ENCODE measurements at regions not wholly inside any gene's neighbourhood (a gene's known extent, or its start where the extent isn't known, plus 50 kb on each side); places are given as distances from the start of the nearest gene placed in this dataset.

DNA sequence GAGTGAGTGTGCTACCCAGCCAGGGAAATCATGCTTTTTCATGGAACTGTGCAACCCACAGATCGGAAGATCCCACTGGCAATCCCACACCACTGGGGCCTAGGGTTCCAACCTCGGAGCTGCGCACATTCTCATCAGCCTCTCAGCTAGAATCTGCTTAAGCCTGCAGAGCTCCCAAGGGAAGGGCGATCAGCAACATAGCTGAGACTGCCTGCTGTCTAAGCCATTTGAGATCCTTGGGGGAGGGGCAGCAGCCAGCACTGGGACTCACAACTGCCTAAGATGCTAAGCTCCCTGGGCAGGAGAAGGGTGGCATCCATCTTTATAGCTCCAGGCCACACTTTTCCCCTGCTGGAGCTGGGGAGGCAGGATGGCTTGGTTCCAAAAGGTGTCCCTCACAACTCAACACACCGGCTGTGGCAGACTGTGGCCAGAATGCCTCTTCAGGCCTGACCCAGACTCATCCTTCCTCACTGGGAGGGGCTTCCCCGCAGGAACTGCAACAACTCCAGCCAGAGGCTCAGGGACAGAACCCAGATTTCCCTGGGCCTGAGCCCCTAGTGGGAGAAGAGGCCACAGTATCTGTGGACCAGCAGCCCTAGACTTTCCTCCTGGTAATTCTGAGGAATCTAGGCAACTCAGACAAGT is 1133.3 kb upstream of the PIK3C3 start:
- TF ChIP-seq, protein P1, sequence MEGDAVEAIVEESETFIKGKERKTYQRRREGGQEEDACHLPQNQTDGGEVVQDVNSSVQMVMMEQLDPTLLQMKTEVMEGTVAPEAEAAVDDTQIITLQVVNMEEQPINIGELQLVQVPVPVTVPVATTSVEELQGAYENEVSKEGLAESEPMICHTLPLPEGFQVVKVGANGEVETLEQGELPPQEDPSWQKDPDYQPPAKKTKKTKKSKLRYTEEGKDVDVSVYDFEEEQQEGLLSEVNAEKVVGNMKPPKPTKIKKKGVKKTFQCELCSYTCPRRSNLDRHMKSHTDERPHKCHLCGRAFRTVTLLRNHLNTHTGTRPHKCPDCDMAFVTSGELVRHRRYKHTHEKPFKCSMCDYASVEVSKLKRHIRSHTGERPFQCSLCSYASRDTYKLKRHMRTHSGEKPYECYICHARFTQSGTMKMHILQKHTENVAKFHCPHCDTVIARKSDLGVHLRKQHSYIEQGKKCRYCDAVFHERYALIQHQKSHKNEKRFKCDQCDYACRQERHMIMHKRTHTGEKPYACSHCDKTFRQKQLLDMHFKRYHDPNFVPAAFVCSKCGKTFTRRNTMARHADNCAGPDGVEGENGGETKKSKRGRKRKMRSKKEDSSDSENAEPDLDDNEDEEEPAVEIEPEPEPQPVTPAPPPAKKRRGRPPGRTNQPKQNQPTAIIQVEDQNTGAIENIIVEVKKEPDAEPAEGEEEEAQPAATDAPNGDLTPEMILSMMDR (IDR thresholded peaks at IDR 0.05; ENCODE audit: low read depth, low read length, missing input control): no peak
- no peak for TF ChIP-seq SP1 (IDR thresholded peaks at IDR 0.05)
- TF ChIP-seq RAD21 (IDR thresholded peaks at IDR 0.05): no peak
- TF ChIP-seq GABPA (IDR thresholded peaks at IDR 0.05 in 1 of 2, conservative IDR thresholded peaks at IDR 0.05 in 1 of 2): no peak
- TF ChIP-seq, protein P2, sequence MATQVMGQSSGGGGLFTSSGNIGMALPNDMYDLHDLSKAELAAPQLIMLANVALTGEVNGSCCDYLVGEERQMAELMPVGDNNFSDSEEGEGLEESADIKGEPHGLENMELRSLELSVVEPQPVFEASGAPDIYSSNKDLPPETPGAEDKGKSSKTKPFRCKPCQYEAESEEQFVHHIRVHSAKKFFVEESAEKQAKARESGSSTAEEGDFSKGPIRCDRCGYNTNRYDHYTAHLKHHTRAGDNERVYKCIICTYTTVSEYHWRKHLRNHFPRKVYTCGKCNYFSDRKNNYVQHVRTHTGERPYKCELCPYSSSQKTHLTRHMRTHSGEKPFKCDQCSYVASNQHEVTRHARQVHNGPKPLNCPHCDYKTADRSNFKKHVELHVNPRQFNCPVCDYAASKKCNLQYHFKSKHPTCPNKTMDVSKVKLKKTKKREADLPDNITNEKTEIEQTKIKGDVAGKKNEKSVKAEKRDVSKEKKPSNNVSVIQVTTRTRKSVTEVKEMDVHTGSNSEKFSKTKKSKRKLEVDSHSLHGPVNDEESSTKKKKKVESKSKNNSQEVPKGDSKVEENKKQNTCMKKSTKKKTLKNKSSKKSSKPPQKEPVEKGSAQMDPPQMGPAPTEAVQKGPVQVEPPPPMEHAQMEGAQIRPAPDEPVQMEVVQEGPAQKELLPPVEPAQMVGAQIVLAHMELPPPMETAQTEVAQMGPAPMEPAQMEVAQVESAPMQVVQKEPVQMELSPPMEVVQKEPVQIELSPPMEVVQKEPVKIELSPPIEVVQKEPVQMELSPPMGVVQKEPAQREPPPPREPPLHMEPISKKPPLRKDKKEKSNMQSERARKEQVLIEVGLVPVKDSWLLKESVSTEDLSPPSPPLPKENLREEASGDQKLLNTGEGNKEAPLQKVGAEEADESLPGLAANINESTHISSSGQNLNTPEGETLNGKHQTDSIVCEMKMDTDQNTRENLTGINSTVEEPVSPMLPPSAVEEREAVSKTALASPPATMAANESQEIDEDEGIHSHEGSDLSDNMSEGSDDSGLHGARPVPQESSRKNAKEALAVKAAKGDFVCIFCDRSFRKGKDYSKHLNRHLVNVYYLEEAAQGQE (IDR thresholded peaks at IDR 0.05): no peak
- TF ChIP-seq YY1 (IDR thresholded peaks at IDR 0.05): no peak

All from liver (tissue), 3 donors.